ENCODE measurements at regions not wholly inside any gene's neighbourhood (a gene's known extent, or its start where the extent isn't known, plus 50 kb on each side); places are given as distances from the start of the nearest gene placed in this dataset.

DNA sequence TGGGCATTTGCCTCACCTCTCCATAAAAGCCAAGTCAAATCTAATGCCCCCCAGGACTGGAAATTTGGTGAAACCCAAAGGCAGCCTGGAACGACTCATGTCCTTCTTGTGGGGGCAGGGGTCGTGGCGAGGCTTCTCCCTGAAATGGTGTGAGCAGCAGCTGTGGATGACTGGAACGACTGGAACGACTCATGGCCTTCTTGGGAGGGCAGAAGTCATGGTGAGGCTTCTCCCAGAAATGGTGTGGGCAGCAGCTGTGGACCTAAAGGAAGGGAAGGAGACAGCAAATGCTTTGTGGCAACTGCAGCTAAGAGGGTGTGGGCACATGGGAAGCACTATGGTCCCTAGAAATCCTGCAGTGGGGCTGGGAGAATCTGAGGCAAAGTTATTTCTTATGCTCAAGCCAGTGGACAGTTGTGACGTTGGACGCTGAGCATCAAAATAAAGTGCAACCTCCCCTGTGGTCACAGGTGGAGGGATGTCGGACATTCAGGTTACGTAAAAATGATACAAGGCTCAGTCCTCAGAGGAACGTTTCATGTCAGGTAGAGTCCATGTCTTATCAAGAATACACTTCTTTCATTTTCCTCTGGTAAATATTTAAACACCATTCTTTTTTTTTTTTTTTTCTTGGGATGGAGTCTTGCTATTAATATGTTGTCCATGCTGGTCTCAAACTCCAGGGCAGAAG, 107.0 kb upstream of the KIF5B start:
- TF ChIP-seq, protein P1, sequence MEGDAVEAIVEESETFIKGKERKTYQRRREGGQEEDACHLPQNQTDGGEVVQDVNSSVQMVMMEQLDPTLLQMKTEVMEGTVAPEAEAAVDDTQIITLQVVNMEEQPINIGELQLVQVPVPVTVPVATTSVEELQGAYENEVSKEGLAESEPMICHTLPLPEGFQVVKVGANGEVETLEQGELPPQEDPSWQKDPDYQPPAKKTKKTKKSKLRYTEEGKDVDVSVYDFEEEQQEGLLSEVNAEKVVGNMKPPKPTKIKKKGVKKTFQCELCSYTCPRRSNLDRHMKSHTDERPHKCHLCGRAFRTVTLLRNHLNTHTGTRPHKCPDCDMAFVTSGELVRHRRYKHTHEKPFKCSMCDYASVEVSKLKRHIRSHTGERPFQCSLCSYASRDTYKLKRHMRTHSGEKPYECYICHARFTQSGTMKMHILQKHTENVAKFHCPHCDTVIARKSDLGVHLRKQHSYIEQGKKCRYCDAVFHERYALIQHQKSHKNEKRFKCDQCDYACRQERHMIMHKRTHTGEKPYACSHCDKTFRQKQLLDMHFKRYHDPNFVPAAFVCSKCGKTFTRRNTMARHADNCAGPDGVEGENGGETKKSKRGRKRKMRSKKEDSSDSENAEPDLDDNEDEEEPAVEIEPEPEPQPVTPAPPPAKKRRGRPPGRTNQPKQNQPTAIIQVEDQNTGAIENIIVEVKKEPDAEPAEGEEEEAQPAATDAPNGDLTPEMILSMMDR (IDR thresholded peaks at IDR 0.05), result no peak
- no peak for TF ChIP-seq POLR2A (IDR thresholded peaks at IDR 0.05)

Measured in ovary (tissue), 3 donors.